ENCODE measurements at regions not wholly inside any gene's neighbourhood (a gene's known extent, or its start where the extent isn't known, plus 50 kb on each side); places are given as distances from the start of the nearest gene placed in this dataset.
"Not testable (repeated sequence)": the region's sequence is repeated elsewhere in the genome, so short reads cannot be mapped to it uniquely, and the experiment has no call there.

GRCh38 chr13:75968103-75968838 lies 332.1 kb downstream of the LMO7 start:
- TF ChIP-seq CTCF (IDR thresholded peaks at IDR 0.05; ENCODE audit: insufficient read depth, low read length, missing control alignments), result no peak
- CTCF ChIA-PET, result no interaction called here

GRCh38 chr13:75963302-75963701 lies 327.2 kb downstream of the LMO7 start:
- TF ChIP-seq CTCF (IDR thresholded peaks at IDR 0.05; ENCODE audit: insufficient read depth, low read length, missing control alignments), result no peak
- ChIA-PET POLR2A (no interaction called here), CTCF (no interaction called here)
- no peak overlapping the region for H3K4me3 ChIP-seq (ENCODE audit: low read depth, low read length)
- no peak for DNase-seq (ENCODE audit: low read depth, low spot score)

More at GRCh38 chr13:75968103-75968838, 332.1 kb downstream of the LMO7 start:
- POLR2A ChIA-PET, result no interaction called here
- DNase-seq (ENCODE audit: low read depth, low spot score), result no peak
- no peak overlapping the region for H3K4me3 ChIP-seq (ENCODE audit: low read depth, low read length)

GRCh38 chr13:75961911-75962310 lies 325.8 kb downstream of the LMO7 start:
- no peak for DNase-seq (ENCODE audit: low read depth, low spot score)
- no peak overlapping the region for H3K4me3 ChIP-seq (ENCODE audit: low read depth, low read length)
- POLR2A ChIA-PET, result no interaction called here
- CTCF ChIA-PET, result no interaction called here
- no peak for TF ChIP-seq CTCF (IDR thresholded peaks at IDR 0.05; ENCODE audit: insufficient read depth, low read length, missing control alignments)

GRCh38 chr13:75960538-75960994 lies 324.4 kb downstream of the LMO7 start:
- TF ChIP-seq CTCF (IDR thresholded peaks at IDR 0.05; ENCODE audit: insufficient read depth, low read length, missing control alignments), result no peak
- H3K4me3 ChIP-seq (ENCODE audit: low read depth, low read length), result no peak overlapping the region
- no peak for DNase-seq (ENCODE audit: low read depth, low spot score)
- CTCF ChIA-PET, result no interaction called here
- POLR2A ChIA-PET, result no interaction called here

- no peak overlapping the region for H3K4me3 ChIP-seq (ENCODE audit: low read depth, low read length)
- ChIA-PET CTCF (interaction anchor here (0.8 kb wide), 1 partner anchor 47 kb away, joined by 3 read pairs; no protein-coding TSS in a partner anchor), POLR2A (no interaction called here)
- no peak for DNase-seq (ENCODE audit: low read depth, low spot score)
- no peak for TF ChIP-seq CTCF (IDR thresholded peaks at IDR 0.05; ENCODE audit: insufficient read depth, low read length, missing control alignments)
Measured at GRCh38 chr13:75959861-75960481, 323.8 kb downstream of the LMO7 start.

- H3K4me3 ChIP-seq (ENCODE audit: low read depth, low read length); DNase-seq (ENCODE audit: low read depth, low spot score); POLR2A ChIA-PET: not testable (repeated sequence)
- CTCF ChIA-PET, result interaction anchor here (1.7 kb wide), 1 partner anchor 17 kb away, joined by 3 read pairs; no protein-coding TSS in a partner anchor
Measured at GRCh38 chr13:75953589-75953988, 317.5 kb downstream of the LMO7 start.

Data from AG04449 (cell line).